HCT116 (cell line): ENCODE measurements at regions not wholly inside any gene's neighbourhood (a gene's known extent, or its start where the extent isn't known, plus 50 kb on each side); places are given as distances from the start of the nearest gene placed in this dataset.

Experiments used
- ATAC-seq: fragments of 200-7000 bp; cut with Tn5 transposase; 2 replicates; pipeline ENCODE4 v1.9.1; 2020; ENCODE audit warnings: mild to moderate bottlenecking, moderate library complexity
- BruUV-seq: library from RNA; stranded (reverse); fragments of 400-500 nt; replicated peaks from 2 replicates; lab custom pipeline; 2021; lab: Mats Ljungman, UMichigan
- CTCF ChIA-PET: fragments of 300-600 bp; sonication (Branson Sonifier 250); formaldehyde crosslinking; loops from one replicate; lab custom pipeline; 2021; ENCODE audit warnings: antibody characterized with exemption; lab: Charles Lee
- POLR2A ChIA-PET: fragments of 300-600, 350-600 bp; sonication (Branson Sonifier 250); formaldehyde crosslinking; loops from one replicate; lab custom pipeline; 2021; ENCODE audit warnings: antibody characterized with exemption; lab: Charles Lee
- RAD21 ChIA-PET, 2 experiments: fragments of 300-600 bp; sonication (Branson Sonifier 250); formaldehyde crosslinking; loops; one replicate each; lab custom pipeline; 2023; ENCODE audit warnings: low total read pairs in 2 of 2; ENCODE audit not compliant: uncharacterized antibody in 2 of 2, unreplicated experiment in 2 of 2, low non-redundant PET in 1 of 2; lab: Charles Lee
- DNase-seq: peaks from one replicate; pipeline ENCODE4 v3.0.0-alpha.2; 2010; ENCODE audit warnings: low read depth, low spot score
- H2AFZ ChIP-seq: fragments of 200-600 bp; shearing (Covaris generic), sonication (generic); 2 replicates; pipeline ENCODE4 v1.6.1; 2017; ENCODE audit warnings: low read depth, mixed run types, mixed read lengths, antibody characterized with exemption, low read length; ENCODE audit not compliant: poor library complexity, severe bottlenecking
- H3K27ac ChIP-seq: 2 replicates; pipeline ENCODE4 v1.5.1; 2012; ENCODE audit warnings: low read depth, low read length
- H3K27me3 ChIP-seq: fragments of 200-600 bp; sonication (generic); 2 replicates; pipeline ENCODE4 v1.6.1; 2016; ENCODE audit warnings: mixed run types, low read length, mixed read lengths; ENCODE audit not compliant: insufficient read depth
- H3K36me3 ChIP-seq, 2 experiments: fragments of 200-500 bp in 1 of 2; fragments of 200-600 bp in 1 of 2; sonication (Bioruptor generic) in 1 of 2; sonication (generic) in 1 of 2; 2 replicates each; pipeline versions ENCODE4 v1.5.1 to v1.6.1; 2014 to 2016; ENCODE audit warnings: low read length in 2 of 2, inconsistent platforms in 1 of 2, mixed read lengths in 1 of 2, mixed run types in 1 of 2; ENCODE audit not compliant: insufficient read depth in 2 of 2, control insufficient read depth in 1 of 2
- H3K4me1 ChIP-seq, 2 experiments: fragments of 200-600 bp in 1 of 2; sonication (generic) in 1 of 2; 2 replicates each; pipeline versions ENCODE4 v1.5.1 to v1.6.1; 2012 to 2017; ENCODE audit warnings: low read length in 2 of 2, inconsistent platforms in 1 of 2, mild to moderate bottlenecking in 1 of 2, mixed read lengths in 1 of 2, mixed run types in 1 of 2, moderate library complexity in 1 of 2; ENCODE audit not compliant: insufficient read depth in 2 of 2, control insufficient read depth in 1 of 2
- H3K4me2 ChIP-seq: fragments of 200-600 bp; sonication (generic); 2 replicates; pipeline ENCODE4 v1.6.1; 2017; ENCODE audit warnings: mixed run types, low read length, mixed read lengths
- H3K4me3 ChIP-seq, 2 experiments: fragments of 200-600 bp in 1 of 2; sonication (generic) in 1 of 2; replicated peaks in 1 of 2; 2 replicates each; pipeline ENCODE4 v1.5.1; 2011 to 2016; ENCODE audit warnings: low read length in 2 of 2, control low read depth in 1 of 2, low read depth in 1 of 2, mild to moderate bottlenecking in 1 of 2, mixed read lengths in 1 of 2, mixed run types in 1 of 2
- H3K79me2 ChIP-seq: fragments of 200-600 bp; sonication (generic); 2 replicates; pipeline ENCODE4 v1.6.1; 2017; ENCODE audit warnings: mild to moderate bottlenecking, mixed run types, low read length, moderate library complexity, mixed read lengths; ENCODE audit not compliant: insufficient read depth
- H3K9ac ChIP-seq: fragments of 200-600 bp; sonication (generic); 2 replicates; pipeline ENCODE4 v1.6.1; 2016; ENCODE audit warnings: low read length, mixed read lengths
- H3K9me2 ChIP-seq: fragments of 200-600 bp; sonication (generic), shearing (Covaris generic); 2 replicates; pipeline ENCODE4 v1.6.1; 2017; ENCODE audit warnings: mixed run types, mild to moderate bottlenecking, moderate library complexity; ENCODE audit not compliant: insufficient read depth
- H3K9me3 ChIP-seq, 2 experiments: fragments of 200-500 bp in 1 of 2; fragments of 200-600 bp in 1 of 2; sonication (Bioruptor generic) in 1 of 2; sonication (generic) in 1 of 2; 2 replicates each; pipeline ENCODE4 v1.6.1; 2014 to 2017; ENCODE audit warnings: low read length in 2 of 2, mixed read lengths in 2 of 2, inconsistent platforms in 1 of 2, low read depth in 1 of 2, mild to moderate bottlenecking in 1 of 2, mixed run types in 1 of 2, moderate library complexity in 1 of 2; ENCODE audit not compliant: control insufficient read depth in 1 of 2, insufficient read depth in 1 of 2
- H4K20me1 ChIP-seq: fragments of 200-600 bp; sonication (generic), shearing (Covaris generic); 2 replicates; pipeline ENCODE4 v1.6.1; 2017; ENCODE audit warnings: mixed run types, mild to moderate bottlenecking, moderate library complexity; ENCODE audit not compliant: insufficient read depth
- CTCF ChIP-seq, 3 experiments: fragments of 200-600 bp in 1 of 3; sonication (generic) in 1 of 3; IDR thresholded peaks in 2 of 3; conservative IDR thresholded peaks in 1 of 3; 2 replicates each; pipeline ENCODE4 v1.5.1; 2012 to 2017; ENCODE audit warnings: low read depth in 2 of 3, low read length in 2 of 3, antibody characterized with exemption in 1 of 3, borderline replicate concordance in 1 of 3, control low read depth in 1 of 3, mild to moderate bottlenecking in 1 of 3, mixed read lengths in 1 of 3, mixed run types in 1 of 3, moderate library complexity in 1 of 3; ENCODE audit not compliant: insufficient read depth in 1 of 3
- EZH2 ChIP-seq: fragments of 200-600 bp; sonication (generic); IDR thresholded peaks from 2 replicates; pipeline ENCODE4 v1.6.1; 2017; ENCODE audit warnings: antibody characterized with exemption, mixed run types
- JUND ChIP-seq: IDR thresholded peaks from 2 replicates; pipeline ENCODE4 v1.6.1; 2012
- POLR2AphosphoS5 ChIP-seq: IDR thresholded peaks from 2 replicates; pipeline ENCODE4 v1.6.1; 2011; ENCODE audit warnings: mild to moderate bottlenecking, low read depth, low read length, moderate library complexity
- YY1 ChIP-seq: IDR thresholded peaks from 2 replicates; pipeline ENCODE4 v1.6.1; 2011; ENCODE audit warnings: low read length, low read depth, moderate library complexity, mild to moderate bottlenecking; ENCODE audit not compliant: insufficient replicate concordance; ENCODE audit errors: extremely low read depth
- intact Hi-C: fragments of 100-400 bp; cut with micrococcal nuclease; formaldehyde crosslinking; loops from 2 replicates; pipeline ENCODE4 v1.10.0; 2022

DNA sequence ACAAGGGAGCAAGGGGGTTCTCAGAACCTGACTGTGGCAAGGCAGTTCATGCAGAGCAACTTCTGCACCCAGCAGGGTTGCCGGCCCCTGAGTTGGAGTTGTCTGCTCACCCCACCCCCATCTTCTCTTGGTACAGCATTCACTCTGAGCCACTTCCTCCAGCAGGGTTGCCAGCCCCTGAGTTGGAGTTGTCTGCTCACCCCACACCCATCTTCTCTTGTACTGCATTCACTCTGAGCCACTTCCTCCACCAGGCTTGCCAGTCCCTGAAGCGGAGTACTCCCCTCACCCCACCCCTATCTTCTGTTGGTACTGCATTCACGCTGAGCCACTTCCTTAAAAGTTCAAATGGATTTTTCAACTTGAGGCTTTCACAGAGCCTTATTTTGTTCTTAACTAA is 79.7 kb upstream of the SYNDIG1 start:
- no peak overlapping the region for H2AFZ ChIP-seq
- no peak overlapping the region for H3K4me2 ChIP-seq
- H3K27ac ChIP-seq, result no peak overlapping the region
- H3K9me2 ChIP-seq, result no peaks in the 10 kb centered on the region
- no peaks in the 10 kb centered on the region for H3K9me3 ChIP-seq
- H3K4me3 ChIP-seq, result no peak overlapping the region
- H3K36me3 ChIP-seq, result no peaks in the 10 kb centered on the region
- H3K9ac ChIP-seq, result no peak overlapping the region
- H3K79me2 ChIP-seq, result no peaks in the 10 kb centered on the region
- TF ChIP-seq YY1 (no peak), JUND (no peak)
- intact Hi-C loops, result no loop called here
- no peaks in the 10 kb centered on the region for H3K4me1 ChIP-seq
- POLR2A ChIA-PET, result no interaction called here
- H3K27me3 ChIP-seq, result no peaks in the 10 kb centered on the region
- CTCF ChIA-PET, result no interaction called here
- ATAC-seq (no peak), DNase-seq (no peak)
- H4K20me1 ChIP-seq, result no peaks in the 10 kb centered on the region
- no TSS peak for BruUV-seq
- RAD21 ChIA-PET, result no interaction called here

DNA sequence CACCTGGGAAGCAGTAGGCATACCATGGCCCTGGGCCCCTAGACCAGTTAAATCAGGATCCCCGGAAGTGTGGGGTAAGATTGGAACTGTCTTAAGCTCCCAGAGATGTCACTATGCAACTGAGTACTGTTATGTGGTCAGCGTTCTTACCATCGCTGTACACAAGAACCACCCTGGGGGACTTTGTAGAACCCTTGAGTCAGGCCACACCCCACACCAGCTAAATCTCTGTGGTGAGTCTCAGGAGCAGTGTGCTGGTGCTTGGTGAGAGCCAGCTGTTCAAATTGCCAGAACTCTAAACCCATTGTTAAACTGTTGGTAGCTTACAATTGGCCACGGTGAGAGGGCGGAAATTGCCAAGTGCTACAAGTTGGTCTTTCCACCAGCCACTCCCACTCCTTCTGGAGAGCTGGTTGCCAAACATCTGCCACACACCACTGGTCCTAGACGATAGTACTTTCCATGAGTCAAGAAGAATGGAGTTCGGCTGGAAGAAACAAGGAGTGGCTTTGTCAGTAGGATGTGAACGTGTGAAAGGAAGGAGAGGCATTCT is 80.5 kb upstream of the SYNDIG1 start:
- Histone ChIP-seq H2AFZ (no peak overlapping the region), H3K27ac (no peak overlapping the region), H3K36me3 (no peaks in the 10 kb centered on the region), H3K9ac (no peak overlapping the region), H3K4me1 (no peaks in the 10 kb centered on the region), H4K20me1 (no peaks in the 10 kb centered on the region), H3K79me2 (no peaks in the 10 kb centered on the region), H3K9me3 (no peaks in the 10 kb centered on the region), H3K27me3 (no peaks in the 10 kb centered on the region), H3K4me3 (no peak overlapping the region), H3K4me2 (no peak overlapping the region), H3K9me2 (no peaks in the 10 kb centered on the region)
- intact Hi-C loops, result no loop called here
- CTCF ChIA-PET, result no interaction called here
- POLR2A ChIA-PET, result no interaction called here
- ATAC-seq, result no peak
- BruUV-seq, result no TSS peak
- RAD21 ChIA-PET, result no interaction called here
- TF ChIP-seq EZH2 (no peak), CTCF (IDR thresholded peaks at IDR 0.05 in 2 of 3, conservative IDR thresholded peaks at IDR 0.05 in 1 of 3; ENCODE audit: borderline replicate concordance in 1 of 3, insufficient read depth in 1 of 3, low read depth in 2 of 3, low read length in 2 of 3) (no peak), POLR2AphosphoS5 (no peak)
- DNase-seq, result no peak
